Activated B cell treated with CpG ODN at 0.5 μM for 24 hours (primary cell): ENCODE measurements at regions not wholly inside any gene's neighbourhood (a gene's known extent, or its start where the extent isn't known, plus 50 kb on each side); places are given as distances from the start of the nearest gene placed in this dataset.

Experiments
- ATAC-seq: fragments of 200-7000 bp; cut with Tn5 transposase; one replicate; pipeline ENCODE4 v1.10.0; 2021; ENCODE audit warnings: low read depth, mild to moderate bottlenecking, moderate library complexity
- CTCF ChIA-PET: fragments of 350-600 bp; sonication (Branson Sonifier 250); formaldehyde crosslinking; loops from one replicate; lab custom pipeline; 2021; ENCODE audit warnings: antibody characterized with exemption; lab: Charles Lee
- POLR2A ChIA-PET: fragments of 350-600 bp; sonication (Branson Sonifier 250); formaldehyde crosslinking; loops from one replicate; lab custom pipeline; 2021; ENCODE audit warnings: antibody characterized with exemption; lab: Charles Lee
- DNase-seq: peaks from one replicate; pipeline ENCODE4 v3.0.0; 2022
- H3K27ac Mint-ChIP-seq: one replicate; pipeline ENCODE4 v1.8.0; 2020; ENCODE audit warnings: mixed read lengths
- H3K27me3 Mint-ChIP-seq: one replicate; pipeline ENCODE4 v1.8.0; 2021; ENCODE audit warnings: mixed read lengths
- H3K36me3 Mint-ChIP-seq: one replicate; pipeline ENCODE4 v1.8.0; 2021; ENCODE audit warnings: low read depth, mixed read lengths
- H3K4me1 Mint-ChIP-seq: one replicate; pipeline ENCODE4 v1.8.0; 2021; ENCODE audit warnings: mixed read lengths
- H3K4me3 Mint-ChIP-seq: one replicate; pipeline ENCODE4 v1.8.0; 2020; ENCODE audit warnings: mild to moderate bottlenecking, mixed read lengths
- H3K9me3 Mint-ChIP-seq: one replicate; pipeline ENCODE4 v1.8.0; 2020; ENCODE audit warnings: mixed read lengths
- CTCF ChIP-seq: fragments of 200-600 bp; IDR thresholded peaks from one replicate; pipeline ENCODE4 v1.8.0; 2022; ENCODE audit warnings: antibody characterized with exemption, mild to moderate bottlenecking
- intact Hi-C: fragments of 100-400 bp; cut with micrococcal nuclease; formaldehyde crosslinking; loops from one replicate; pipeline ENCODE4 v1.15.1; 2024

- H3K4me1 Mint-ChIP-seq, result no peaks in the 10 kb centered on the region
- ChIA-PET POLR2A (no interaction called here), CTCF (no interaction called here)
- no peak overlapping the region for H3K4me3 Mint-ChIP-seq
- peaks cover 2% of the 10 kb centered on the region for H3K9me3 Mint-ChIP-seq
- H3K27me3 Mint-ChIP-seq, result no peaks in the 10 kb centered on the region
- TF ChIP-seq CTCF, result no peak
- intact Hi-C loops, result no loop called here
- DNase-seq (no peak), ATAC-seq (no peak)
- H3K36me3 Mint-ChIP-seq, result no peaks in the 10 kb centered on the region
- no peak overlapping the region for H3K27ac Mint-ChIP-seq
These were observed 476.9 kb upstream of the CDH5 start for GRCh38 chr16:65889533-65889966.

- Mint-ChIP-seq H3K27me3 (no peaks in the 10 kb centered on the region), H3K9me3 (peaks cover 2% of the 10 kb centered on the region), H3K27ac (no peak overlapping the region), H3K4me1 (no peaks in the 10 kb centered on the region), H3K36me3 (no peaks in the 10 kb centered on the region), H3K4me3 (no peak overlapping the region)
- intact Hi-C loops, result no loop called here
- TF ChIP-seq CTCF, result no peak
- ChIA-PET CTCF (no interaction called here), POLR2A (no interaction called here)
- no peak for ATAC-seq
- DNase-seq, result no peak
These were observed 478.3 kb upstream of the CDH5 start for GRCh38 chr16:65888201-65888600.

GRCh38 chr16:65884018-65884417 lies 482.5 kb upstream of the CDH5 start:
- Mint-ChIP-seq H3K27me3 (no peaks in the 10 kb centered on the region), H3K9me3 (no peaks in the 10 kb centered on the region), H3K4me1 (no peaks in the 10 kb centered on the region), H3K4me3 (no peak overlapping the region), H3K27ac (no peak overlapping the region), H3K36me3 (no peaks in the 10 kb centered on the region)
- DNase-seq, result no peak
- intact Hi-C loops, result no loop called here
- TF ChIP-seq CTCF, result no peak
- ATAC-seq, result no peak
- POLR2A ChIA-PET, result no interaction called here
- CTCF ChIA-PET, result no interaction called here

- no peak overlapping the region for H3K4me3 Mint-ChIP-seq
- intact Hi-C loops, result no loop called here
- CTCF ChIA-PET, result no interaction called here
These were observed 488.1 kb upstream of the CDH5 start for GRCh38 chr16:65878347-65878746.

GRCh38 chr16:65876624-65877023 lies 489.9 kb upstream of the CDH5 start:
- no peaks in the 10 kb centered on the region for H3K36me3 Mint-ChIP-seq
- ATAC-seq, result no peak
- H3K4me1 Mint-ChIP-seq, result no peaks in the 10 kb centered on the region
- no peak overlapping the region for H3K4me3 Mint-ChIP-seq
- no peaks in the 10 kb centered on the region for H3K27me3 Mint-ChIP-seq
- no peak for TF ChIP-seq CTCF
- ChIA-PET CTCF (no interaction called here), POLR2A (no interaction called here)
- no peak for DNase-seq
- intact Hi-C loops, result no loop called here
- H3K9me3 Mint-ChIP-seq, result no peaks in the 10 kb centered on the region
- H3K27ac Mint-ChIP-seq, result no peak overlapping the region

More at GRCh38 chr16:65878347-65878746, 488.1 kb upstream of the CDH5 start:
- no peak overlapping the region for H3K27ac Mint-ChIP-seq
- H3K9me3 Mint-ChIP-seq, result no peaks in the 10 kb centered on the region
- no peaks in the 10 kb centered on the region for H3K36me3 Mint-ChIP-seq
- DNase-seq (no peak), ATAC-seq (no peak)
- no peaks in the 10 kb centered on the region for H3K4me1 Mint-ChIP-seq
- POLR2A ChIA-PET, result no interaction called here
- no peak for TF ChIP-seq CTCF
- H3K27me3 Mint-ChIP-seq, result no peaks in the 10 kb centered on the region
